HL-60/S4 treated with retinoic acid at 250 ng/mL for 4 days and 3 days (cell line): ENCODE measurements at regions not wholly inside any gene's neighbourhood (a gene's known extent, or its start where the extent isn't known, plus 50 kb on each side); places are given as distances from the start of the nearest gene placed in this dataset.

Experiments used
- in situ Hi-C: fragments of 300-500 bp; cut with MboI; formaldehyde crosslinking; loops from 2 replicates; pipeline ENCODE4 v1.7.0; 2022; ENCODE audit warnings: low sequenced_read_pairs

DNA sequence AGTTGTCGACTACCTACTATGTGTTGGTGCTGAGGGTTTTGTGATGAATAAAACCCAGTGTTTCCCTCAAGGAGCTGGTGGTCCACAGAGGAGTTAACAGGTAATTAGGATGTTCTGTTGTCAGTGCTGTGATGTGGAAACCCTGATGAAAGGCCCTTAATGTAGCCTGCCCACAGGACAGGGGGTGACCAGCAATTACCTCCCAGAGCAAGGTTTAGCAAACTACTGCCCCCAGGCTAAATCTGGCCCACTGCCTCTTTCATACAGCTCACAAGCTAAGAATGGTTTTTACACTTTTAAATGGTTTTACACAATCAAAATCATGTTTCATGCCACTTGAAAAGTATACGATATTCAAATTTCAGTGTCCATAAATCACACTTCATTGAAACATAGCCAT is 536.2 kb downstream of the MIAT start:
- in situ Hi-C loops, result no loop called here

DNA sequence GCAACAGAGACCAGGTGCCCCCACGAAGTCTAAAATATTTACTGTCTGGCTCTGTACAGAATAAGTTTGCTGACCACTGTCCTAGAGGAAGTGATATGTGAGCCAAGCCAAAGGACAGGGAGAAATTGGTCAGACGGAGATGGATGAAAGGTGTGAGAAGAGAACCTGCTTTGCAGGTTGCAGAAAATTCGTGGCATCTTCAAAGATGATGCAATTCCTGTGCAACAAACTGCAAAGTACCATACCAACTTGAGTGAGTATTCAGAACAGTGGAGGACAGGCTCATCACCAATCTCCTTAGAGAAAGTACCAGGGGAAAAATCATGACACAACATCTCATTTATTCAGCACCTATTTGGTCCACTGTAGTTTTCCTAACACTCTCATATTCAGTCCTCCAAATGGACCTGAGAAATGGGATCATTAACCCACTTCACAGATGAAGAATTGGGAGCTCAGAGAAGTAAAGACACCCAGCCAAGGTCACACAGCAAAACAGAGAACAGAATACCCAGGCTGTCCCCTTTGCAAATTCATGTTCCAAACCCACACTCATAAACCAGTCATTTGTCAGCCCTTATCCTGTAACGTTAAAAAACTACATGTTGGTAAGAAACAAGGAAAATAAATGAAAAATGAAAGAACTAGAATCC is 536.8 kb downstream of the MIAT start:
- in situ Hi-C loops, result no loop called here

DNA sequence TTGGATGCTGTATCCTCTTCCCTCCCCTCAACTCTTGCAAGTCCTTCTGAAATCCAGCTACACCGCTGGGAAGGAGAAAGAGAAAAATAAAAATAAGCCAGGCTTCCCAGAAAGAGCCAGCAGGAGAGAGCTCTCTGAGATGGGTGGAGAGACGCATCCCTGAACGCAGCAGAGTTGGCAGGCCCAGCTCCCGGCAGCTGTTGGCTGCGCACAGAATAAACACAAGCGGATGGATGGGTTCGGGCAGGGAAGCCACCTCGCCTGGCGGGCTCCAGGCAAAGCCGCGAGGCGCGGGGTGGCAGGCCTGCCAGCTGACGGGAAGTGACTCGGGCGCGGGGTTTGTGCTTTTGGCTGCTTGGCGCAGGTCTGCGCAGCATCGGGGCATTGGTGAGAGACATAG is 537.7 kb downstream of the MIAT start:
- in situ Hi-C loops, result no loop called here

DNA sequence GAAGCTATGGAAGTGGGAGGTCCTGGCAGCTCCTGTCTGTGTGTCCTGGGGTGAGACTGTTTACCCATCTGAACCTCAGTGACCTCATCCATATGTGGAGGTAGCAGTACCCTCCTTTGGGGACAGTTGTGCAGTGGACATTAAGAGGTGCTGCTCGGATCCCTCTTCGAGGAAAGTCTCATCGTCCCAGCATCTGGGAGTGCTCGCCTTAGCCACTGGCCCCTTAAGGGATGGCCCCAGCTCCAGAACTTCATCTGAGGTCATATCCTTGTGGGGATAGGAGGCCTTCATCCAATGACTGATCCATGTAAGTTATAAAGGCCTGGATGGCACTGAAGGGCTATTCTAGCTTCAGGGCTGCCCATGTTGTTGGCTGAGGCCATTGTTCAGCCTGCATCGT is 538.1 kb downstream of the MIAT start:
- in situ Hi-C loops, result no loop called here

DNA sequence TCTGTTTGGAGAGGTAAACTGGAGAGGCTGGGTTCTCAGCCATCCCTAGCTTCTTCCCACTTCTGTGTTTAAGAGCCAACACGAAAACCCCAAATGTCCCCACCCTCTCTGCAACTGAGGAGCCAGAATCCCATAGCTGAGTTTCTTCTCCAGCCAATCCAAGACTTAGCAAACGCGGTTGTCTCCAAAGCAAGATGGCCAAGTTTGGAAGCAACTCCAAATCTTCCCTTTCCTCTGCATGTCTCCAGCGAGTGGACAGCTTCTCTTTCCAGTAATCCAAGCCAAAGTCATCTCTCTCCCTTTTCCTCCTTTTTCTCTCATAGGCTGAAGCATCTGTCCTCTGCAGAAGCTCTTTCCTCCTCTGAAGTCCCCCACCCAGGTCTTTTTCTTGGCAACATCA is 539.2 kb downstream of the MIAT start:
- in situ Hi-C loops, result no loop called here

DNA sequence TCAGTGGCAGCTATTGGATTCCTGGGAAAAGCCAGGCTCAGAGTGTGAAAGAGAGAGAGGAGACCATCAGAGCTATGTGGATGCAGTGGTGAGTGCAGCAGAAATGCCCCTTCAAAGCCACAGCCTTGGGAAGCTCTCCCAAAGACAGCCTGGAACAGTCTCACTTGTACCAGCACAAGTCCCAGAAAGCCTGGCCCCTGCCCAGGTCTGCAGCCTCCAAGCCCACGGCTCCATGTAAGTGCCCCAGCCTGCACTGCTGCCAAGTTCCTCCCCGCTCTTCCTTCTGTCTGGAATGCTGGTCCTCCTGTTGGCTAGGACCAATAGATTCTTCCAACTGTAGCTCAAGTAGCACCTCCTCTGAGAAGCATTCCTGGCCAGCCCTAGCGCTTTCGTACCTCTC is 539.7 kb downstream of the MIAT start:
- in situ Hi-C loops, result no loop called here

DNA sequence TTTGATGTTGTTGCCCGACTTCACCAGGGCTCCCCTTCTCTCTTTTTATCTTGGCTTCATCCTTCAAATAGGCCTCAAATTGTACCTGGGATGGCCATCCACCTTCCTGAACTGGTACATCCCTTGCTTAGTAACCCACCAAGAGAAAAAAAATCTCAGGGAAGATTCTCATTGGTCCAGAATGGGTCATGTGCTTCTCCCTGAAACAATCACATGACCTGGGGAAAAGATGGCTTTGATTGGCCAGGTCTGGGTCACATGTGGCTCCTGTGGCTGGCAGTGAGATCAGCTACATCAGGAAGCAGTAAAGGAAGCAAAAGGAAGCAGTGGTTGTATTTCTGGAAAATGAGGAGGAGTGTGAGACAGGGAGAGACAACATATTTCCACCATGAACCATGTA is 540.2 kb downstream of the MIAT start:
- in situ Hi-C loops, result no loop called here

DNA sequence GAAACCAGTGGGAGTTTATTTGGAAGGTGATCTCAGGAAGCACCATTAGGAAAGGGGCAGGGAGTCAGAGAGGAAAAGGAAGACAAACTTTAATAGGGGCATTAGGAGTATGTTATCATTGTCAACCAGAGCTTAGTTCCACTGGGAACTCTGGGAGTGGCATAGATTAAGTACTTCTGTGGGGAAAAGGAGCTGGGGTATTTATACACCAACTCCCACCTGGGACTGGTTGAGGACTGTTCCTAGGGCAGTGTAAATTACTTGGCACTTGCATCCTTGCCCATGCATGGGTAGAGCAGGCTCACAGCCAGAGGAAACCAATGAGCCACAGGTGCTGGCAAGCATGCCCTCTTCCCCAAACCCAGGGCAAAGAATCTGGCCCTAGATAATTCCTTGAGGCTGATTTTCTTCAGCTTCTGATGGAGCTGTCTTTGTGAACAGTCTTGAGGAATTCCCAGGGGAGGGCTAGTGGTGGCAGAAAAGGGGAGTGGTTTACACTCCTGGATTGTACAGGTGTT is 541.2 kb downstream of the MIAT start:
- in situ Hi-C loops, result no loop called here

DNA sequence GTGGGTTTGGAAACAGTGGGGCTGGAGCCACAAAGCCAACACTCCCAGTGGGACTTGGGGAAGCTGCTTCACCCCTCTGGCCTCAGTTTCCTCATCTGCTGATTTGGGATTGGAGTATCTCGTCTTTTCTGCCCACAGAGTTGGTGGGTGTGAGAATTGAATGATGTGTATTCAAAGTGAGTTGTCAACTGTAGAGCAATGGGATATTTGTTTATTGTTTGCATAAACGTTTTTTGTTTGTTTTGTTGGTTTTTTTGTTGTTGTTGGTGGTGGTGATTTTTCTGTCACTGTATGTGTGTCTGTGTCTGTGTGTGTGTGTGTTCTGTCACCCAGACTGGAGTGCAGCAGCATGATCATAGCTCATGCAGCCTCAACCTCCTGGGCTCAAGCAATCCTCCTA is 542.0 kb downstream of the MIAT start:
- in situ Hi-C loops, result no loop called here

DNA sequence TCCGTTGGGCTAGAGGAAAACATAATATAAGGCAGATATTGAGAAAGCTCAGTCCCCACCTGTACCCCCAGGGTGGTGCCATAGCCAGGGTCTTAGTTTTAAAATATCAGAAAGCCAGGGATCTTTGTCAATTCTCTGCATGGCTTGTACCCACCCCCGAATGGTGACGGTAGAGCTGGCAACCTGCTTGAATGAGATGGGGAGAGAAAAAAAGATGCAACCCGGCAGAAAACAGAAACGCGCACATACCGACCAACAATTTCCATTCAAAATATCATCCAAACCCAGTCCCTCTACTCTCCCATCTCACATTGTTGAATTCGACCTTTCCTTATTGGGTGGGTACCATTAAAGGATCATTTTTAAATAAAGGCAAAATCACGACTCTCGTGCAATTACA is 543.9 kb downstream of the MIAT start:
- in situ Hi-C loops, result no loop called here

DNA sequence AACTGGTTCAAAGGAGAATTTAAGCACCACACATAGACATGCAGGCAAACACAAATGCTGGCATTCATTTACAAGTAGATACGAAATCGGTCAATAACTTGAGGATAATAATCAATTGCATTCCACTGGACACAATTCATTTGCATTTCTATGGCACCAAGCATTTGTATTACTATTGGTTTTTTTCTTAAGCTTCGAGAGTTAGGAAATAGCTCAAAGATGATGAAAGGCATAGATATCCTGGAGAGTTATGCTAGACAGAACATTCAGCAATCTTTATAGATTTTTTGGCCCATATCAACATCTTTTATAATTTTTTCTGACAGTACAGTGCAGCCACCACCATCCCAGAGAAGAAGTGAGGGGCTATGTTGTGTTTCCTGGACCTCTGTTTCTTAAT is 544.4 kb downstream of the MIAT start:
- in situ Hi-C loops, result no loop called here

DNA sequence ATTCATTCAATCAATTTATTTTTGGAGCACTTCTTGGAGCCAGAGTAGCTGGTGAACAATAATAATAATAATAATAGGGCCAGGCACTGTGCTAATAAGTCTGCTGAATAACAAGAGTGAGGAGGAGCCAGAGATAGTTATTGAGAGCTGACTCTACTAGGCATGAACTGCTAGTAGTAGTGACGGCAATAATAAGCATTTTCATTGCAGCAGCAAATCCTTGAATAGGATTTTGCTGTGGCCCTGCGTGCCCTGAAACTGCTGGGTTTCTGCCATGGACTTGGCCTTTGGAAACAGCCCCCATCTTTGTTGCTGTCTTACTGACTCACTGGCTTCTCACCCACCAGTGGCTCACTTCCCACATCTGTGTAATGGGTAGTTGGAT is 545.9 kb downstream of the MIAT start:
- in situ Hi-C loops, result no loop called here

DNA sequence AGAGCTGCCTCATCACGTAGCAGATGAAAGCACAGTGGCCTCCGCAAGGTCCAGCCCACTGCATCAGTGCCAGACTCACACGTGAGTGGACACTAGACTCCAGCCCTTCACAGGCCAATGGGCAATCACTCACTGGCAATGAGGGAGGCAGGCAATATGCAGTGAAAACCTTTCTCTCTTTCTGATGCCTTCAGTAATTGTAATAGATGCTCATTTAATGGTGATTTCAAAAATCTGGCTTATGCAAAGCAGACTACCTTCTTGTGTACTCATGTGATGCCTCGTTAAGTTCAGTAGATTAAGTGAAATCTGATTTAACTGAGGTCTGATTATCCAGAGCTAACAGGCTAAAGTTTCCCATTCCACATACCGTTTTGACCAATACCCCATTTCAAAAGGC is 546.9 kb downstream of the MIAT start:
- in situ Hi-C loops, result no loop called here

DNA sequence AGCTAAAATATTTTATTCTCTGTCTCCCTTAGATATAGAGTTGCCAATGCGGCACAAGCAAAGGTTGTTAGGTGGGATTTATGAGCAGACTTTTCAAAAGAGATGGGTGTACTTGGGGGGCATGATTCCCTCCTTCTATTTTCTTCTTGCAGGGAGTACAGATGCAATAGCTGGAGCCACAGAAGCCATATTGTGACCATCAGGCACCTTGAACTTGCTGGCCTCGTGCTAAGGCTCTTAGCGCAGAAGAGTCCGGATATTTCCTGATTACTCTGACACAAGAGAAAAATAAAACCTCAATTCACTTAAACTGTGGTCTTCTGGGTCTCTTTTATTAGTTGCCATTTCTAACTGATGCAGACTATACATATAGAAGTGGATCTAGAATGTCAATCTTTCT is 547.4 kb downstream of the MIAT start:
- in situ Hi-C loops, result no loop called here

DNA sequence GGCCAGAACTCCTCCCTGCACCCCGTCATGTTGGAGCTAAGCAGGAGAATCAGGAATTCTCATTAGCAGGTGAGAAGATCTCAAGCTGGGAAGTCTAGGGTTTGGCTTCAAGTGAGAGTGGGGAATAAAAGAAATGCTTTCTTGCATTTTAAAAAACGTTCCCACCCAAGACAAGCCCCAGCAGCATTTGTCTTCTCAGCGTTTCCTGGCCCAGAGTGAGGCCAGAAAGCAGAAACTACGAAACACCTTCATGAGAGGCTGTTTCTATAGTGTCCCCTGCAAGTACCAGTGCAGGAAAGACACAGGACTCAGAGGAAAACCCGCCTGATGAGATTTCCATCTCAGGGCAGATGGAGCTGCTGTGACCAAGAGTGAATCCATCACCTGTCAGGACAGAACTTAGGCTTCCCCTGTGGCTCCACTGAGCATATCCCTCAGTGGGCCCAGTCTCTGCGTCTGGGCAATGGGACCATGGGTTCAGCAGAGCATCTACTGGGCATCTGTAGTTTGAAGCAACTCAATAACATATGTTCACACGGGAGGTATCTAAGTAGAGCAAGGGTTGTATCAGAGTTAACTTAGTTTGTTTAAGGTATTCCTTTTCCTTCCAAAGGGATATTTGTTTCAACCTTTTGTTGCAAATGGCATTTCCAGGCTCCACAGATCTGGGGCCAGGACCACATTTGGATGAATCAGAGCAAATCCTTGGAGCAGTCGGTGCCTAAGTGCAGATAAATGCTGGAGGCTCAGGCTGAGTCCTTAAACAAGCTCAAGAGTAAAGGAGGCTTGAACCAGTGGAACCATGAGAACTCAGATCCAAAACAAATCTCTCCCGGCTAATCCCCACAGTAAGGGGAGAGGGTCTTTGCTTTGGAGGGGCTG is 548.3 kb downstream of the MIAT start:
- in situ Hi-C loops, result no loop called here

DNA sequence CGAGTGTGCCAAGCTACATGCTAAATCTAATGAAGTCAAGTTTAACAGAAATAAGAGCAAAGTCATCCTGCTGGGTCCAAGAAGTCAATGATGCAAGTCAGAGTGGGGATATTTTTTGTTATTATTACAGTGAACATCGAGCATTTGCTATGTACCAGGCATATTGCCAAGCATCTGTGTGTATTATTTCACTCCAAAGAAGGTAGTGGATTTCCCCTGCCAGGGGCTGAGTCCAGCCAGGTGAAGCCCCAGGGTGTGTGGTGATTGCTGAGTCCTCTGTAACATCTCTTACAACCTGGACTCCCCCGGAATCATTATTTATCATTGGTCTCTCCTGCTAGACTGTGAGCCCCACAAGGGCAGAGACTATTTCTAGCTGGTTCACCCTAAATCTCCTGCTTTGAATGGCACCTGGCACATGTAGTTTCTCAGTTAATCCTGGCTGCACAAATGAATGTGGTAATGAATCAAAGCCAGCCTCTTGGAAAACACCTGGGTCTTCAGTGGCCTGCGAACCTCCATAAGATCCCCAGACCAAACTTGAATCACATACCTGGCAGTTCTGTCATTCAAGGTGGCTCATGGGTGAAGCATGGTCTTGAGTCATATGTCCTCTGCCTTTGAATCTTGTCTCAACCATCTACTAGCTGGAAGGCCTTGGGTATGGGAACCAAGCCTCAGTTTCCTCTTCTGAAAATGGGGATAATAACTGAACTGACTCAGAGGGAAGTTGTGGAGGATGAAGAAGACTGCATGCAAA is 549.2 kb downstream of the MIAT start:
- in situ Hi-C loops, result no loop called here

DNA sequence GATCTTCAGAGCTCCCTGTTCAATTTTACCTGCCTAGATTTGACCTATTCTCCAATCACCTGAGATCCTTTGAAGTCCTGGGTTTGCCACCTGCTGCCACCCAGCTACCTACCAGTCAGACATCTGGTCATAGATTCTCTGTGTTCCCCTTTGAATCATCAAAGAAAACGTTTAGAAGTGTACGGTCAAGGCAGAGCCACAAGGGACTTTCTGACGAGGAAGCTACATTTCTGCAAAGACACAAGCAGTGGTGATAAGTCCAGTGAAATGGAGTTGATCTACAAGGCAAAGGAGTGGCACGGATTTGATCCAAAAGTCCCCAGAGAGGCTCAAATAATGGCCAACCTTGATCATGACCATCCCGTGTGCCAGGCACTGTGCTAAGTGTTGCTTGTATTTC is 549.9 kb downstream of the MIAT start:
- in situ Hi-C loops, result no loop called here

DNA sequence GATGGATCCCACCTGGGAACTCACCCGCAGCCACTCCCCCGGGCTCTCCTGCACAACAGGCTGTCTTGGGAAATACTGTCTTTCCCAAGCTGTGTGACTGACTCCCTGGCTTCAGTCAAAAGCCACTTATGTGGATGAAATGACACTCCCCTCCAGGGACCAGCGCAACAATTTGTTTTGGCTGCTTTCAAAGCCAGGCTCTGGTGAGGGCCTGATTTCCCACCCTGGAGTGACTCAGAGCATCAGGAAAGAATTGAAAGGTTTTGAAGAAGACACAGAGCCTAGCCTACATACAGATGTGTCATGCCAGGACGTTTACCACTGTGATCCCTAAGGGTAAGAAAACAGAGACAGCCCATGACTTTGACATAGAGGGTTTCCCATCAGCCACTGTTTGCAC is 550.5 kb downstream of the MIAT start:
- in situ Hi-C loops, result no loop called here

DNA sequence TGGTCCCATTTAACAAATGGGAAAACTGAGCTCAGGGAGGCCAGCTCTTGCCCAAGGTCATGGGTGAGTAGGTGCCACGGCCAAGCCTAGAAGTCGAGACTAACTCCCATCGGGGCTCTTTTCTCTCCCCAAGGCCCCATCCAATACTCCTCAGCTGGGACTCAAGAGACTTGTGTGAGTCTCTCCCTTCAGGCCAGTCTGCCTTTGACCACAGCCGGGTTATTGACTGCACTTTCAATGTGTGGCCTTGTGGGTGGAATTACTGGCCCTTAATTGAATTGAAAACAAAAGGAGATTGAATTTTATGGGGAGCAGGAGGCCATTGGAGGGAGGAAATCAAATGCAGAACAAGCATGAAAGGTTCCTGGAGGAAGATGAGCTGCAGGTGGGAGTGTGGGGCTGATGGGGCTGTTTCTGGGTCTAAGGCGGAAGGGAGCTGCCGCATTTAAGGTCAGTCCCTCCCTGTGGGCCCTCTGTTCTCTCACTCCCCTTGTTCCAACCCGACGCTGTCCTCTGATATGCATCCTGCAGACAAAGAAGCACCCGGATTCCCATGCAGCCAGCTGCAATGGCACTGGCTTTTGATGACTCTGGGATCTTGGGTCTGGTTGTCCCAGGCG is 552.8 kb downstream of the MIAT start:
- in situ Hi-C loops, result no loop called here

DNA sequence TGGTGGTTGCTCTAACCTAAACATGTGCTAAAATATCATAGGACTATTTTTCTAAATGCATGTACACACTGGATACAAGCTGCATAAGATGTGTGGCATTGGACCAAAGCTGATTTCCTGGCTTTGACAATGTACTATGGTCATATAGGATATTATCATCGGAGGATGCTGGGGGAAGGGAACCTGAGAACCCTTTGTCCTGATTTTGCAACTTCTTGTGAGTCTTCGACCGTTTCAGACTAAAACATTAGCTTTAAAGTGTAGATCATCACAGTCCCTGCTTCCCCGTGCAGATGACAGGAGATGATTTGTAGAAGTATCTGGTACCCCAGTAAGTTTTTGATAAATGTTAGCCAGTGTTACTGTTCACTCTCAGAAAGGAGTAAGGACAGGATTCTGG is 554.7 kb downstream of the MIAT start:
- in situ Hi-C loops, result no loop called here

DNA sequence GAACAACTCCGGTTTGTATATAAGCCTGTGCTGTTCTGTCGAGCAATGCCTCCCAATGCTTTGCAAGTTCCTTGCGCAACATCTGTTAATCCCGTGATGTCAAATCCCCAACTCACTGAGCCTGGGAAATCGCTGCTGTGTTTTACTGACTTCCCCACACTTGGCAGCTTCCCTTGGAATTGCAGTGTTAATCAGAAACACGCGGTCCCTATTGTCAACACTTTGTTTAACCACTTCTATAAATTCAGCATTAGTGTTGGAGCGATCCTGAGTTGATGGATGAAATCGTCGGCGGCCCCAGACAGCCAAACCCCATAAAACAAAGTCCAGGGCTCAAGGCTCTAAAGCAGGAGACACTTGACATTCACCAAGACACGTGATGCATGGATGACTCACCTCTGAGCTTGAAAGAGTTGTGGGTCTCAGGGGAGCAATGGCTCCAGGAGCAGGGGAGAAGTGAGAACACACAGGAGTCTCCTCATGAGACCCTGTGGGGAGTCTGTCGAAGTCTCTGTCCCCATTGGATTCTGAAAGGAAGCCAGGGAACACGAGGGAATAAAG is 555.3 kb downstream of the MIAT start:
- in situ Hi-C loops, result no loop called here
